Testis (tissue), 2 donors: ENCODE measurements at regions not wholly inside any gene's neighbourhood (a gene's known extent, or its start where the extent isn't known, plus 50 kb on each side); places are given as distances from the start of the nearest gene placed in this dataset.

ENCODE experiments used
- DNase-seq: peaks from one replicate; pipeline ENCODE4 v3.0.0-alpha.2; 2019
- H3K27ac ChIP-seq, 2 donors: fragments of 200-600 bp; sonication (generic); one replicate each; pipeline ENCODE4 v1.5.1; 2019
- H3K27me3 ChIP-seq: fragments of 200-600 bp; sonication (generic); one replicate; pipeline ENCODE4 v1.5.1; 2019
- H3K36me3 ChIP-seq: fragments of 200-600 bp; sonication (generic); one replicate; pipeline ENCODE4 v1.5.1; 2017; ENCODE audit warnings: low read depth; ENCODE audit errors: missing control alignments
- H3K4me1 ChIP-seq: fragments of 200-600 bp; sonication (generic); one replicate; pipeline ENCODE4 v1.5.1; 2019
- H3K4me3 ChIP-seq, 2 donors: fragments of 200-600 bp; sonication (generic); one replicate each; pipeline ENCODE4 v1.5.1; 2017 to 2019
- H3K9me3 ChIP-seq: fragments of 200-600 bp; sonication (generic); one replicate; pipeline ENCODE4 v1.5.1; 2017
- CTCF ChIP-seq, 3 experiments: fragments of 450-650 bp in 2 of 3; fragments of 200-600 bp in 1 of 3; sonication (generic) in 1 of 3; IDR thresholded peaks; one replicate each; pipeline ENCODE4 v1.5.1; 2016 to 2019; ENCODE audit warnings: antibody characterized with exemption in 3 of 3, mild to moderate bottlenecking in 2 of 3, moderate library complexity in 1 of 3
- POLR2A ChIP-seq: fragments of 450-650 bp; IDR thresholded peaks from one replicate; pipeline ENCODE4 v1.6.1; 2017; ENCODE audit warnings: antibody characterized with exemption, mild to moderate bottlenecking, moderate library complexity
- WGBS, 2 donors: methylation state at CpG; one replicate each; pipeline ENCODE4 v1.1.5; 2018; 5-methylcytosine and 5-hydroxymethylcytosine counted together
- intact Hi-C: fragments of 100-400 bp; cut with DNase I; formaldehyde crosslinking; loops from one replicate; pipeline ENCODE4 v1.15.1; 2023; ENCODE audit warnings: low total_unique reads

GRCh38 chr20:12269579-12269978 is 351.9 kb downstream of the BTBD3 start:
- TF ChIP-seq CTCF (IDR thresholded peaks at IDR 0.05) (no peak), POLR2A (no peak)
- Histone ChIP-seq H3K36me3 (no peaks in the 10 kb centered on the region), H3K4me1 (no peaks in the 10 kb centered on the region), H3K9me3 (no peaks in the 10 kb centered on the region), H3K27ac (no peak overlapping the region), H3K4me3 (no peak overlapping the region), H3K27me3 (no peaks in the 10 kb centered on the region)
- intact Hi-C loops = no loop called here
- 85 to 94% methylated on average over 6 of the region's 6 CpGs for WGBS, 2 donors
- DNase-seq = no peak

- 84% methylated on average over 4 of the region's 4 CpGs for WGBS, 2 donors
- H3K27ac ChIP-seq = no peak overlapping the region
- TF ChIP-seq POLR2A (no peak), CTCF (IDR thresholded peaks at IDR 0.05) (no peak)
- no peaks in the 10 kb centered on the region for H3K9me3 ChIP-seq
- no peaks in the 10 kb centered on the region for H3K4me1 ChIP-seq
- H3K4me3 ChIP-seq = no peak overlapping the region
- no peaks in the 10 kb centered on the region for H3K36me3 ChIP-seq
- intact Hi-C loops = no loop called here
- no peak for DNase-seq
- H3K27me3 ChIP-seq = no peaks in the 10 kb centered on the region
These were observed 353.2 kb downstream of the BTBD3 start for GRCh38 chr20:12270863-12271262.

GRCh38 chr20:12276011-12276673 is 358.4 kb downstream of the BTBD3 start:
- WGBS, 2 donors = 100% methylated on average over 1 of the region's 1 CpG
- no peak overlapping the region for H3K4me3 ChIP-seq

GRCh38 chr20:12287575-12287974 is 369.9 kb downstream of the BTBD3 start:
- Histone ChIP-seq H3K4me1 (no peaks in the 10 kb centered on the region), H3K36me3 (no peaks in the 10 kb centered on the region), H3K27ac (no peak overlapping the region), H3K27me3 (no peaks in the 10 kb centered on the region), H3K4me3 (no peak overlapping the region), H3K9me3 (no peaks in the 10 kb centered on the region)
- WGBS, 2 donors = 77 to 87% methylated on average over 2 of the region's 2 CpGs
- TF ChIP-seq POLR2A (no peak), CTCF (IDR thresholded peaks at IDR 0.05) (no peak)
- DNase-seq = no peak
- intact Hi-C loops = no loop called here

More at GRCh38 chr20:12276011-12276673, 358.4 kb downstream of the BTBD3 start:
- Histone ChIP-seq H3K27me3 (no peaks in the 10 kb centered on the region), H3K27ac (no peak overlapping the region), H3K36me3 (no peaks in the 10 kb centered on the region), H3K4me1 (no peaks in the 10 kb centered on the region), H3K9me3 (no peaks in the 10 kb centered on the region)
- intact Hi-C loops = no loop called here
- no peak for TF ChIP-seq CTCF (IDR thresholded peaks at IDR 0.05)
- no peak for TF ChIP-seq POLR2A
- DNase-seq = no peak

GRCh38 chr20:12289465-12289864 is 371.8 kb downstream of the BTBD3 start:
- WGBS, 2 donors = 70 to 92% methylated on average over 4 of the region's 4 CpGs
- Histone ChIP-seq H3K27me3 (no peaks in the 10 kb centered on the region), H3K4me1 (no peaks in the 10 kb centered on the region), H3K36me3 (no peaks in the 10 kb centered on the region), H3K4me3 (no peak overlapping the region), H3K27ac (no peak overlapping the region), H3K9me3 (no peaks in the 10 kb centered on the region)
- DNase-seq = no peak
- TF ChIP-seq POLR2A (no peak), CTCF (IDR thresholded peaks at IDR 0.05) (no peak)
- intact Hi-C loops = no loop called here
